Neuronal stem cell (in vitro differentiated cells): ENCODE measurements at regions not wholly inside any gene's neighbourhood (a gene's known extent, or its start where the extent isn't known, plus 50 kb on each side); places are given as distances from the start of the nearest gene placed in this dataset.

Source experiments
- DNase-seq: peaks from one replicate; pipeline ENCODE4 v3.0.0-alpha.2; 2013; ENCODE audit warnings: low spot score
- H2AFZ ChIP-seq: one replicate; pipeline ENCODE4 v1.6.1; 2013; ENCODE audit warnings: mild to moderate bottlenecking, low read length, inconsistent platforms
- H2AK5ac ChIP-seq: 2 replicates; pipeline ENCODE4 v1.6.1; 2013; ENCODE audit warnings: low read depth, mild to moderate bottlenecking, inconsistent platforms, low read length, moderate library complexity, mixed read lengths
- H2BK120ac ChIP-seq: 2 replicates; pipeline ENCODE4 v1.6.1; 2013; ENCODE audit warnings: low read depth, mild to moderate bottlenecking, inconsistent platforms, low read length, moderate library complexity, mixed read lengths
- H2BK12ac ChIP-seq: one replicate; pipeline ENCODE4 v1.6.1; 2013; ENCODE audit warnings: low read length, inconsistent platforms
- H2BK15ac ChIP-seq: 2 replicates; pipeline ENCODE4 v1.6.1; 2013; ENCODE audit warnings: mild to moderate bottlenecking, low read length, inconsistent platforms, mixed read lengths
- H2BK5ac ChIP-seq: one replicate; pipeline ENCODE4 v1.6.1; 2013; ENCODE audit warnings: inconsistent platforms, mild to moderate bottlenecking, low read length, moderate library complexity
- H3K14ac ChIP-seq: one replicate; pipeline ENCODE4 v1.6.1; 2013; ENCODE audit warnings: low read length, inconsistent platforms
- H3K18ac ChIP-seq: 2 replicates; pipeline ENCODE4 v1.6.1; 2013; ENCODE audit warnings: low read length, inconsistent platforms
- H3K23ac ChIP-seq: 2 replicates; pipeline ENCODE4 v1.6.1; 2013; ENCODE audit warnings: low read depth, mild to moderate bottlenecking, mixed read lengths, low read length, inconsistent platforms; ENCODE audit not compliant: poor library complexity
- H3K27ac ChIP-seq: replicated peaks from 3 replicates; pipeline ENCODE4 v1.5.1; 2013; ENCODE audit warnings: low read length, inconsistent platforms
- H3K27me3 ChIP-seq, 3 experiments: 2 replicates each; pipeline ENCODE4 v1.6.1; 2013; ENCODE audit warnings: low read length in 3 of 3, mild to moderate bottlenecking in 2 of 3, inconsistent platforms in 1 of 3, low read depth in 1 of 3, mixed read lengths in 1 of 3, moderate library complexity in 1 of 3; ENCODE audit not compliant: control insufficient read depth in 3 of 3, insufficient read depth in 3 of 3
- H3K36me3 ChIP-seq, 2 donors: replicated peaks in 1 of 2; 2 replicates each; pipeline ENCODE4 v1.6.1; 2013; ENCODE audit warnings: low read length in 2 of 2; ENCODE audit not compliant: control insufficient read depth in 2 of 2, insufficient read depth in 2 of 2
- H3K4ac ChIP-seq: 2 replicates; pipeline ENCODE4 v1.6.1; 2013; ENCODE audit warnings: inconsistent platforms, mild to moderate bottlenecking, low read length, moderate library complexity
- H3K4me1 ChIP-seq, 2 donors: 1 replicate in 1 of 2; 2 replicates in 1 of 2; pipeline ENCODE4 v1.6.1; 2013; ENCODE audit warnings: low read length in 2 of 2, low read depth in 1 of 2; ENCODE audit not compliant: control insufficient read depth in 2 of 2, insufficient read depth in 1 of 2
- H3K4me2 ChIP-seq: one replicate; pipeline ENCODE4 v1.6.1; 2013; ENCODE audit warnings: mild to moderate bottlenecking, low read length, inconsistent platforms; ENCODE audit not compliant: insufficient read depth, poor library complexity, severe bottlenecking
- H3K4me3 ChIP-seq, 2 donors: 2 replicates each; pipeline ENCODE4 v1.5.1; 2013; ENCODE audit warnings: low read length in 2 of 2, mild to moderate bottlenecking in 2 of 2, inconsistent platforms in 1 of 2, moderate library complexity in 1 of 2
- H3K79me1 ChIP-seq: one replicate; pipeline ENCODE4 v1.6.1; 2013; ENCODE audit warnings: low read depth, mild to moderate bottlenecking, inconsistent platforms, low read length, moderate library complexity
- H3K9ac ChIP-seq: one replicate; pipeline ENCODE4 v1.6.1; 2013; ENCODE audit warnings: mild to moderate bottlenecking, low read depth, low read length, inconsistent platforms; ENCODE audit not compliant: poor library complexity
- H3K9me3 ChIP-seq, 2 donors: replicated peaks in 1 of 2; 2 replicates each; pipeline versions ENCODE3 to v1.6.1; 2013; ENCODE audit warnings: low read length in 2 of 2, mild to moderate bottlenecking in 2 of 2, inconsistent platforms in 1 of 2, low read depth in 1 of 2, mixed read lengths in 1 of 2, moderate library complexity in 1 of 2; ENCODE audit not compliant: control insufficient read depth in 2 of 2, insufficient read depth in 1 of 2
- H4K8ac ChIP-seq: one replicate; pipeline ENCODE4 v1.6.1; 2013; ENCODE audit warnings: low read depth, mild to moderate bottlenecking, inconsistent platforms, low read length, moderate library complexity
- H4K91ac ChIP-seq: one replicate; pipeline ENCODE4 v1.6.1; 2013; ENCODE audit warnings: low read length, low read depth, mild to moderate bottlenecking, inconsistent platforms; ENCODE audit not compliant: poor library complexity
- WGBS, 2 donors: extraction: QIAGEN DNeasy Blood & Tissue Kit; methylation state at CpG; one replicate each; pipeline ENCODE4 v1.1.7; 2013; ENCODE audit warnings: missing lambda C conversion rate in 2 of 2, mixed read lengths in 1 of 2; ENCODE audit not compliant: insufficient read length in 2 of 2, insufficient replicate concordance in 1 of 2; ENCODE audit errors: extremely low coverage in 2 of 2; 5-methylcytosine and 5-hydroxymethylcytosine counted together

- Histone ChIP-seq H2AK5ac (no peak overlapping the region), H4K8ac (no peak overlapping the region), H3K4me3 (no peak overlapping the region), H2BK120ac (no peak overlapping the region), H3K4me2 (no peak overlapping the region), H3K4ac (no peak overlapping the region), H2BK12ac (no peak overlapping the region), H3K79me1 (no peaks in the 10 kb centered on the region), H2BK5ac (no peak overlapping the region), H3K27ac (no peak overlapping the region), H3K14ac (no peak overlapping the region), H3K36me3 (no peaks in the 10 kb centered on the region), H2BK15ac (no peak overlapping the region), H3K4me1 (peaks cover 0 to 6% of the 10 kb centered on the region in 2 donors), H3K23ac (no peak overlapping the region), H4K91ac (no peak overlapping the region), H2AFZ (no peak overlapping the region), H3K9ac (no peak overlapping the region), H3K18ac (no peak overlapping the region), H3K27me3 (no peaks in the 10 kb centered on the region), H3K9me3 (no peaks in the 10 kb centered on the region)
- WGBS, 2 donors, result 100% methylated on average over 1 of the region's 6 CpGs; no CpG with 5 or more reads in 1 of the 2 donors
- no peak for DNase-seq
Observed at GRCh38 chr10:123604506-123604905, 61.6 kb upstream of the GPR26 start.

- H2BK120ac ChIP-seq, result no peak overlapping the region
- H4K91ac ChIP-seq, result no peak overlapping the region
- no peak overlapping the region for H2AK5ac ChIP-seq
- H3K4ac ChIP-seq, result no peak overlapping the region
- H3K23ac ChIP-seq, result no peak overlapping the region
- H3K4me1 ChIP-seq, result peaks cover 0 to 6% of the 10 kb centered on the region in 2 donors
- H2BK5ac ChIP-seq, result no peak overlapping the region
- no peak overlapping the region for H3K27ac ChIP-seq
- no peaks in the 10 kb centered on the region for H3K9me3 ChIP-seq
- no peak overlapping the region for H3K14ac ChIP-seq
- no peak overlapping the region for H2AFZ ChIP-seq
- no peaks in the 10 kb centered on the region for H3K79me1 ChIP-seq
- no peaks in the 10 kb centered on the region for H3K27me3 ChIP-seq
- no peak overlapping the region for H3K9ac ChIP-seq
- no peak overlapping the region for H3K18ac ChIP-seq
- DNase-seq, result no peak
- no CpG with 5 or more reads among the region's 9 CpGs for WGBS, 2 donors
- no peak overlapping the region for H2BK12ac ChIP-seq
- no peak overlapping the region for H3K4me3 ChIP-seq
- H2BK15ac ChIP-seq, result no peak overlapping the region
- H3K36me3 ChIP-seq, result no peaks in the 10 kb centered on the region
- H4K8ac ChIP-seq, result no peak overlapping the region
- H3K4me2 ChIP-seq, result no peak overlapping the region
Observed at GRCh38 chr10:123606006-123606405, 60.1 kb upstream of the GPR26 start.

- Histone ChIP-seq H4K91ac (no peak overlapping the region), H3K18ac (no peak overlapping the region), H3K4me1 (peaks cover 0 to 6% of the 10 kb centered on the region in 2 donors), H3K36me3 (no peaks in the 10 kb centered on the region), H3K9me3 (no peaks in the 10 kb centered on the region), H3K9ac (no peak overlapping the region), H3K4me2 (no peak overlapping the region), H3K14ac (no peak overlapping the region), H3K4ac (no peak overlapping the region), H2AK5ac (no peak overlapping the region), H2BK12ac (no peak overlapping the region), H3K4me3 (no peak overlapping the region), H4K8ac (no peak overlapping the region), H2AFZ (no peak overlapping the region), H3K27me3 (no peaks in the 10 kb centered on the region), H2BK15ac (no peak overlapping the region), H2BK120ac (no peak overlapping the region), H3K79me1 (no peaks in the 10 kb centered on the region), H2BK5ac (no peak overlapping the region), H3K23ac (no peak overlapping the region), H3K27ac (no peak overlapping the region)
- DNase-seq, result no peak
- WGBS, 2 donors, result 100% methylated on average over 1 of the region's 3 CpGs; no CpG with 5 or more reads in 1 of the 2 donors
Observed at GRCh38 chr10:123606955-123607354, 59.2 kb upstream of the GPR26 start.

GRCh38 chr10:123607386-123607785 lies 58.8 kb upstream of the GPR26 start:
- Histone ChIP-seq H3K9me3 (no peaks in the 10 kb centered on the region), H4K91ac (no peak overlapping the region), H3K4me2 (no peak overlapping the region), H3K9ac (no peak overlapping the region), H2BK5ac (no peak overlapping the region), H2AK5ac (no peak overlapping the region), H3K27me3 (no peaks in the 10 kb centered on the region), H3K27ac (no peak overlapping the region), H2AFZ (no peak overlapping the region), H3K36me3 (no peaks in the 10 kb centered on the region), H3K23ac (no peak overlapping the region), H3K4me3 (no peak overlapping the region), H3K79me1 (no peaks in the 10 kb centered on the region), H3K4ac (no peak overlapping the region), H3K18ac (no peak overlapping the region), H2BK12ac (no peak overlapping the region), H4K8ac (no peak overlapping the region), H2BK120ac (no peak overlapping the region), H2BK15ac (no peak overlapping the region), H3K14ac (no peak overlapping the region), H3K4me1 (peaks cover 0 to 6% of the 10 kb centered on the region in 2 donors)
- DNase-seq, result peak; percentile 3
- no CpG with 5 or more reads among the region's 1 CpG for WGBS, 2 donors
